GM03348 (cell line): ENCODE measurements at regions not wholly inside any gene's neighbourhood (a gene's known extent, or its start where the extent isn't known, plus 50 kb on each side); places are given as distances from the start of the nearest gene placed in this dataset.
A peak's percentile ranks its signal among the peaks of the same experiment; 100 is the strongest.
"Not testable (repeated sequence)": the region's sequence is repeated elsewhere in the genome, so short reads cannot be mapped to it uniquely, and the experiment has no call there.

Experiments used
- DNase-seq: peaks from one replicate; pipeline ENCODE4 v3.0.0; 2012; ENCODE audit warnings: low spot score

DNA sequence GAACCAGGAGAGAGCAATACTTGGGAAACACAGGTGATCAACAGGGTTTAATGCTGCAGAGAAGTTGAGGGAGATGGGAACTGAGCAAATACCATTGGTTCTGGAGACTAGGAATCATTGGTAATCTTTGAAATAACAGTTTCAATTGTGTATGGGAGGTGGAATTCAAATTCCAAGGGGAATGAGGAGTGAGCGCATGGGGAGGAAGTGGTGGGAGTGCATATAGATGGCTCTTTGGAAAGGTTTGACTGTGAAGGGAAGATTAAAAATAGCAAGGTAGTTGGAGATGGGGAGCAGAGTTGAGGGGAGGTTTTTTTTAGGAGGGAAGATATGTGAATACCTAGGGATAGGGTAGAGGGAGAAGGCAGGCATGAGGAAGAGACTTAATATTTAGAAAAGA is 51.1 kb upstream of the ROPN1 start:
- no peak for DNase-seq

GRCh38 chr3:124044956-124045355 is 53.0 kb upstream of the ROPN1 start:
- DNase-seq = no peak

- no peak for DNase-seq
Observed at GRCh38 chr3:124048967-124049798, 57.3 kb upstream of the ROPN1 start.

DNA sequence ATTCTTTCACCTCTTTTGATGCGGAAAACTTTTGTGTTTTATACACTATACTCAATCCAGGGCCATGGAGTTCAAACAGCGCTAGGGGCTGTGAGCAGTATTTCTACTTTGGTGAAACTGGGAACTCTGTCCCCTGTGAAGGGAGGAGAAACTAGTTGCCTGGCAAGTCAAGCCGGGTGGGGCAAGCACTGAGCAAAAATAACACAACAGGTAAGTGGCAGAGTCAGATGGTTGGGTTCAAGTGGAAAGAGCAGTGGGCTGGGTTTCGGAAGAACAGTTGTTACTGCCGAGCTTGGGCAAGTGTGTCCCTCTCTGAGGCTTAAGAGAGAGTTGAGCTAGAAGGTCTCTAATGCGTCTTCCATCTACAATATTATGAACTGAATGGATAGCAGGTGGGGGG is 59.7 kb upstream of the ROPN1 start:
- no peak for DNase-seq

DNA sequence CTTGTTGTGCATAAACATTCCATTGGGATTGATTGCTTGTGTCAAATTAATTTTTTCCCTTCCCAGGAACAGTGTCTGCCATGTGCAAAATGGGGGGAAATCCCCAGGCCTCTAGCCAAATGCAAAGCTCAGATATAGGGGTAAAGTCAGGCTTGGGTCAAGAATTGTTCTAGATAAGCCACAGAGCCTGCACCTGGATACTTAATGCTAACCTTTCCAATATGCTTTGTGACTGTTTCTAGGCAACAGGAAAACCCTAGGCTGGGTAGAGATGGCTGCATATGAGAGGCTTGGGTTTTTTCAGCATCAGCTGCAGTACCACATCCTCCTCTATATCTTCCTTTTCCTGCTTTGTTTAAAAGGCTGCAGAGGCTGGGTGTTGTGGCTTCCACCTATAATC is 61.9 kb upstream of the ROPN1 start:
- no peak for DNase-seq

DNA sequence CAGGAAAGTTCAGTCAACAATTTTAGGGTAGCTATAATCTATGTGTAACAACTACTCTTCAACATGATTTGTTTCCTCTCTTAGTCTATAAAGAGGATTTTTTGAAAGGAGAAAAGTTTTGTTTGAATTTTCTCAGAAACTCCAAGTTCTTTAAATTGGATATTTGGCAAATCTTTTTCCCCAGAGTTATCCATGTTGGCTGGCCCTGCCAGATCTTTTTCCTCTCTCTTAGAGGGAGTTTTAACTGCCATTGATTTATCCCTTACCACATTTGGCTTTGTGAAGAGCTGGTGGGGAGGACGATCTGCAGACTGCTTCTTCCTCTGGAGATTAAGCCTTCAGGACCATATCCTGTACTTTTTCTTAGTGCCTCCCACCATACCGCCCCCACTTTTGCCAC is 64.9 kb upstream of the ROPN1 start:
- DNase-seq = no peak

- DNase-seq = no peak
Observed at GRCh38 chr3:124057420-124057819, 65.5 kb upstream of the ROPN1 start.

GRCh38 chr3:124059580-124059979 is 67.7 kb upstream of the ROPN1 start:
- DNase-seq = peak; percentile 43

- no peak for DNase-seq
Observed at GRCh38 chr3:124063197-124063909, 71.4 kb upstream of the ROPN1 start.

DNA sequence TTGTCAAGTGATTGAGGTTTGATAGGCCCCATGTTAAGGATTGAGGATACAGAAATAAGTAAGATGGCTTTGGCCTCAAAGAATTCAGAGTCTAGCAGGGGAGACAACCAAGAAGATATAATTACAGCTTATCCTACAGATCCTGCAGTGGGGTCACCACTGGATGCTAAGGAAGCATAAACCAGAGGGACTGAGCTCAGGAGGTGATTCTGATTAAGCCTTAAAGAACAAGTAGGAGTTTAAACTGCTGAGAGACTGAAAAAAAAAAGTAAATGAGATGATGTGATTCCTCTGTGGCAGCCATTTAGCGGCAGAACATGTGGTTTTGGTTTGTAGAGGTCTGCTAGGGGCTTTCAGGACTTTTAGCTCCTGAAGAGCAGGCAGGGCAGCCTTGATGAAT is 72.1 kb upstream of the ROPN1 start:
- no peak for DNase-seq

GRCh38 chr3:124066543-124066942 is 74.6 kb upstream of the ROPN1 start:
- DNase-seq = not testable (repeated sequence)

DNA sequence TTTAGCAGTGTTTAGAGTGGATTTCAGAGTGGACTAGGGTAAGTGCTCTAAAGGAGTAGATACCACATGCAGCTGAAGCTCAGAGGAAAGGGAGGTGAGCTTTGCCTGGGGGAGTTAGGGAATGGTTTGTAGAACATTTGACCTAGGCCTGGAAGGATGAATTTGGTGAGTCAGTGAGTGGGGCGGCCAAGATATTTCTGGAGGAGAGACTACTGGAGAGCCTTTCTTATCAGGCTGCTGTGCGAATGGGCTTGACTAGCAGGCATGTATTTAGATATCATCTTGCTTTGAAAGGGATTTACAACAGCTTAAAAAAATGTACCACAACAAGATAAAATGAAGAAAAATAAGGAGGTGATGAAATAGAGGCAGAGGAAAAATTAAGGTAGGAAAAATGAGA is 77.8 kb upstream of the ROPN1 start:
- not testable (repeated sequence) for DNase-seq

DNA sequence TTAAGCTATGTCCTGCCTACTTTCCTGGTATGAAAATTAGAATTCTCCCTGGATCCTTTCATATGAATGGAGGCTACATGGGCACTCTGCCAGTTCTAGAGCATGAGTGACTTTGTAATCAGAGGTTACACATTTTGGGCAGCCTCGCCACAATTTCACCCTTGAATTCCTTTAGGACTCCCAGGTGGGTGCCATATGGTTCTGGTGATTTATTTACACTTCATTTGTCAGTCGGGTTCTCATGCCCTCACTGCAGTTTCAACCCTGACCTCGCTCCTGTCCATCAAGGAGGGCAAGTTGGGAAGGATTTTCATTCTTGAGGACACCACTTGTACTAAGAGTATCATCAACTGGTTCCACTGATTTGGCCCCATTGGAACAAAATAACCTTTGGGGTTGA is 83.2 kb upstream of the ROPN1 start:
- not testable (repeated sequence) for DNase-seq

GRCh38 chr3:124075753-124076152 is 83.8 kb upstream of the ROPN1 start:
- no peak for DNase-seq

DNA sequence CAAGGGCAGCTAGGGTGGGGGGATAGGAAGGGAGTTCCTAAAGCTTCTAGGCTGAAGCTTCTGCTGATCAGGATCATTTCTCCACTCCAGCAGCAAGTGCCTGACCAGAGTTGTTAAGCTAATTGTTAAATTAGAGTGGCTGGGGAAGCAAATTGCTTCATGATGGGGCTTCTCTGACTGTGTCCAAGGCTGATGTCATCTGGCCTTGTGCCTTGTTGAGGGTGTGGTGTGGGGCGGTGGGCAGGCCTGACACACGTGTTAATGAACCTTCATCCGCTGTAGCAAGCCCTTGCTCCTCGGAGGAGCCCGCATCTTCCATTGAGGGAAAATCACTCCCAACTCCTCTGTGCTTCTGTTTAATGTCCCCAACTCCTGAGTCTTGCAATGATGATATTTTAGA is 84.3 kb upstream of the ROPN1 start:
- no peak for DNase-seq

DNA sequence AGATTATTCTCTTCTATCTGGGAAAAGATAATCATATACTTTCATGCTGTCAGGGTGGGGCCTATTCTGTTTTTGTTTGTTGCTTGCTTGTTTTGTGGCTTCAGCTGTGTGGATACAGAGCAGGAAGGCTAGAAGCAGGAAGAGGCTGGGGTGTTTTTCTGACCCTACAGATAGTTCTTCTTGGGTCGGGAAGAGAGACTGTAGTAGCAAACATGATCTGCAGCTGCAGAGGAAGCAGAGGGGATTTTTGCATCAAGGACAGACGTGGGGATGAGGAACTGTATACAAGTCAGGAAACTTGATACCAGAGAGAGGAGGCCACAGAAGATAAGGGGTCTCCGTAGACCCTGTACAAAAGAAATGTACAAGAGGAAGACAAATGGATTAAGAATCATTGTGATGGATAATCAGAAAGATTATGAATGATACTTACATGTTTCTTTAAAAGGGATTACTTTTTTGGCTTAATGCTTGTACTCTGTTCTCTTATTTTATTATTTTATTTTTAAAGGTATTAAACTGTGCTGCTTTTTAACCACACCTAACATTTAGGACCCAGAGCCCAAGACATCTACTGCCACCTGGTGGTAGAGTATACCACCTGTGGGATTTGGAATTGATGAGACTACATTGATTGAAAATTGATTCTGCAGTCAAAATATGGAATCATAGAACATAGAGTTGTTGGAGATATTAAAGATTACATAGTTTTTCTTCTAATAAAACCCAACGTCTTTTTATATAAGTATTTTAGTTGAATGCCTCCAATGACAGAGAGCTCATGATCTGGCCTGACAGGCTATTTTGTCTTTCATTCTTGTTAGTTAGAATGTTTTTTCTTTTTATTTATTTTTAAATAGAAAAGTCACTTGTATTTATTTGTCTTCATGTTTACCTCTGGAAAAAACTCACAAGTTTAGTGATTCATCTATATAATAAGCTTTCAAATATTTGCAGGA is 87.3 kb upstream of the ROPN1 start:
- peak; percentile 63 for DNase-seq

DNA sequence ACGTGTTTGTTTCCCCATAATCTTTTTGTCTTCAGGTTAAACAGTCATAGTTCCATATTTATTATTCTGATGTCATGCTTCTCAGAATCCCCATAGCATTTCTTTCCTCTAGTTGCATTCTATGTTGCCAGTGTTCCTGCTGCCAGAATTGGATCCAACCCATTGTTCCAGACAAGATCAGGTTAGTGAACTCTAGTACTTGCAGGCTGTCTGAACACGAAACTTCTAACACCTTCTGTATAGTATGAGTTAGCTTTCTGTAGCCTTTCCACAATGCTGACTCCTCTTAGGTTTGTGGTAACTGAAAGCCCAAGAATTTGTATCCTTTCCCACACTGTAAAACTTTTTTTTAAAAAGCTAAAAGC is 88.0 kb upstream of the ROPN1 start:
- DNase-seq = no peak

DNA sequence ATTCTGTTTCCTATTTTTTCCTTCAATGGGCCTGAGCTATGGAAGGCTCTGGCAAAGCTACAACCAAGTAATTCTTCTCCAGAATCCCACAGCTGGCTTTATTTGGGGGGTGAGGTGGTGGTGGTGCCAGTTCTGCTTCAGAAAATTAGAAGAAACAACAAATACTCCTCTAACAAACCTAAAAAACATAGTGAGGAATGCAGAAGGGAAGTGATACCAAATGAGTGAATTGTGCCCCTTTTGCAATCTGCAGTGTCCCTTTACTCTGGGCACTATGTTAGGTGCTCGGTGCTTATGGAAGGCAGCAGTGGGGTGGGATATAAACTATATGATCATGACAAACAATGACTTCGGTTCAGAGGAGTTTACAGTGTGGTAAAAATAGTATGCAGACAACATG is 90.4 kb upstream of the ROPN1 start:
- DNase-seq = no peak

- DNase-seq = peak; percentile 21
Observed at GRCh38 chr3:124084022-124084881, 92.3 kb upstream of the ROPN1 start.

- DNase-seq = no peak
Observed at GRCh38 chr3:124088801-124089200, 96.9 kb upstream of the ROPN1 start.

DNA sequence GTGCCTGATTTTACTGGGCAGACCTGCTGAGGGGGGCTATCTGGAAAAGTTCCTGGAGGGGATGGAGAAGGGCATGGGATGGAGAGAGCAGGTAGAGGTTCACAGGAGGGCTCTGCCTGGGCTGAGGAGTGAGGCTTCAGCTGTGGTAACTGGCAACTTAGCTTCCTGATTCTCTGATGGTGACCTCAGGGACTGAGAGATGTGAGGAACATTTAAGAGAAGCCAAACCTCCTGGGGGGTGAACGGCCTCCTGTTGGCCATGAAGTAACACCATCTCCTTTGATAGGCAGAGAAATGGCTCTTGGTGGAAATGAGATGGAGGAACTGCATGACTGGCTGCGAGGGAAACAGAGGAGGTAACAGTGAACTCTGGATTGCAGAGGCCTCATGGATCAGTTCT is 97.3 kb upstream of the ROPN1 start:
- no peak for DNase-seq

DNA sequence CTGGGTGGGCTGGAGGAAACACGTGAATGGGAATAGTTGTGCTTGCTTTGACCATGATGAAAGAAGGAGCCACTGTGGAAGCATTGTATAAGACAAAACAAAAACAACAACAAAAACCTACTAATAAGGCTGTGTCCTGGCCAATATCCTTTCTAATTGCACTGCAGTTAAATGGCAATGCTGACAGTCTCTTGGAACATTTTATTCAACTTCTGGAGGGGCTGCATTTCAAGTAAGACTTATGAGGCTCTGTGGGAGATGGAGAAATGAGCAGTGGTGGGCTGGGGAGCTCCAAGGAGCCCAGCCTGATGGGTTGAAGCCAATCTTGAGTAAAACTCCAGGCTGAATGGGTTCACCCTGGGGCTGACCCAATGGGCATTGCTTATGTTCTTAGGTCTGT is 99.8 kb upstream of the ROPN1 start:
- no peak for DNase-seq
